ENCODE measurements at regions not wholly inside any gene's neighbourhood (a gene's known extent, or its start where the extent isn't known, plus 50 kb on each side); places are given as distances from the start of the nearest gene placed in this dataset.

GRCh38 chr2:105990624-105991023, 203.5 kb downstream of the UXS1 start:
- no peak for TF ChIP-seq CTCF (optimal IDR thresholded peaks at IDR 0.05 in 1 of 3, IDR thresholded peaks at IDR 0.05 in 1 of 3, conservative IDR thresholded peaks at IDR 0.05 in 1 of 3; ENCODE audit: extremely low read depth in 1 of 3, insufficient read depth in 2 of 3, low read length in 3 of 3)
- TF ChIP-seq EZH2 (IDR thresholded peaks at IDR 0.05; ENCODE audit: low read length) = no peak
